Activated CD4-positive, alpha-beta T cell treated with anti-CD3 and anti-CD28 coated beads for 24 hours (primary cell): ENCODE measurements at regions not wholly inside any gene's neighbourhood (a gene's known extent, or its start where the extent isn't known, plus 50 kb on each side); places are given as distances from the start of the nearest gene placed in this dataset.

Source experiments
- DNase-seq, 2 donors: peaks; one replicate each; pipeline ENCODE4 v3.0.0-alpha.2; 2020; ENCODE audit warnings: low read depth in 2 of 2

DNA sequence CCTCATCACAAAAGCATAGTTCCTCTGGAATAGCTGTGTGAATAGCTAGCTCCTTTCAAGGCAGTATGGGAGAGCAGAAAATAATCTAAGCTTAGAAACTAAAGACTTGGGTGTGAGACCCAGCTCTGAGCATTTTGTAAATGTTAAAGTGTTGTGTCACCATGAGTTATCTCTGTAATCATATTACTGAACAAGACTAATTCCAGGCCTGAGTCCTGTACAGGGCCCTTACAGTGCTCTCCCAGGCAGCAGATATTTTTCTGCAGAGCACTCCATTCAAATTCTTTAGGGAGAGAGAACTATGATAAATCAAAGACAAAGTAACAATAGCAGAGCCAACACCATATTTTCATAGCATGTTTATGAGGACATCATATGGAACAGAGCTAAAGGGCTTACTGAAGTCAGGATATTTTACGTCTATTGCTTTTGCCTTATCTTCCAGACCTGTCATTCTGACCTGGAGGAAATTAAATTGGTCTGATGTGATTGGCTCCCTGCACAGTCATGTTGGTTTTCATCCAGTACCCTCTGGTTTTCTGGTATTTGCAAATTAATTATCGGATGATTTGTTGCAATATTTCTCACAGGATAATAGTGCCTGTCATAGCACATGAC is 172.6 kb upstream of the PPP2R3A start:
- no peak for DNase-seq

DNA sequence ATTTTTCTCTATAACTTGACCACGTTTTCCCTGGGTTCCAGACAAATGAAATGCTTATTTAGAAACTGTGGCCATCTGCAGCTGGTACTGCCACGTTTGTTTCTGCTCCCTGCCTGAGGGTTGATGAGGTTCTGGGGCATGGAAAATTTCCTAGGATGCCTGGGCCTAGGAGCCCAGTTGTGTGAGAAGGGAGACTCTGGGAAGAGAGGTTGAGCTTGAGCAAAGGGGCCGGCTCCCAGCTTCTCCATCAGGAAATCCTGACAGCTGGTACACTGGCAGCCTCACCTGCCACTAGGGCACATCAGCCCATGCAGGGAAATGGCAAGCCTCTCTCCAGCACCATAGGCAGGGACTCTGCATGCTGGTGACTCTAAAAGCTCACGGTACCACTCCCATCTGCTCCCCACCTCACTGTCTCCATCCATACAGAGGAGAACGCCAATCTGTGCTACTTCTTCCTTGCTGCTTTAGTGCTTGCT is 165.4 kb upstream of the PPP2R3A start:
- no peak for DNase-seq

DNA sequence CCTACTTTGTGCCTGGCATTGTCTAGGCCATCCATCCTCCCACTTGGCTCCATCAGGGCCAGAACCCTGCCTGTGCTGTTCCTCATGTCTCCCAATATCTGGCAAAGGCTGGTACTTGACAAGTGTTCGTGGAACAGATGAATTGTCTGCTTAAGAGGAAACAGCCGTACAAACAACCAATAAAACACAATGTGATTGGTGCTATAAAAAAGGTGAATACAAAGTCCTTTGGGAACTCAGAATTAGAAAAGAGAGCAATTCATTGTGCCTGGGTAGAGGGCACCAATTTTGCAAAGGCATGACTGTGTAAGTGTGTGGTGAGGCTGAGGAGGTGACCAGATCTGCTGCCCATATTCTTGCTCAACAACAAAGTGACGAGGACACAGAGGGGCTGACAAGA is 164.5 kb upstream of the PPP2R3A start:
- no peak for DNase-seq

DNA sequence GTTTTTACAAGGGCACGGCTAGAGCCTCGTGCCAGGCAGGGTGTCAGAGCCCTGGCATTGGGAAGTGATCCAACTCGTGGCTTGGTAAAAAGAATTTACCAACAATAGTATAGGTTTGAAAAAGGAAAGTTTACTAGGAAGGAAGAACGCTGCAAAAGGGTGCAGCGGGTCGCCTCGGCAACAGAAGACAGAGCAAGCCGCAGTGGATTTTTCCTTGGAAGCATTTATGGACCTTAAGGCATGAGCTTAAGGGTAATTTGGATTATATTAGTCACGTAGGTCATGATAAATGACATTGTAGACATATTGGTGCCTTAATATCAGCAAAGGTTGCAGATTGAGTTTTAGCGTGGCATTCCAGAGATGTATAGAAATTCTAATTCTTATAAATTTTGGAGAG is 163.4 kb upstream of the PPP2R3A start:
- no peak for DNase-seq

DNA sequence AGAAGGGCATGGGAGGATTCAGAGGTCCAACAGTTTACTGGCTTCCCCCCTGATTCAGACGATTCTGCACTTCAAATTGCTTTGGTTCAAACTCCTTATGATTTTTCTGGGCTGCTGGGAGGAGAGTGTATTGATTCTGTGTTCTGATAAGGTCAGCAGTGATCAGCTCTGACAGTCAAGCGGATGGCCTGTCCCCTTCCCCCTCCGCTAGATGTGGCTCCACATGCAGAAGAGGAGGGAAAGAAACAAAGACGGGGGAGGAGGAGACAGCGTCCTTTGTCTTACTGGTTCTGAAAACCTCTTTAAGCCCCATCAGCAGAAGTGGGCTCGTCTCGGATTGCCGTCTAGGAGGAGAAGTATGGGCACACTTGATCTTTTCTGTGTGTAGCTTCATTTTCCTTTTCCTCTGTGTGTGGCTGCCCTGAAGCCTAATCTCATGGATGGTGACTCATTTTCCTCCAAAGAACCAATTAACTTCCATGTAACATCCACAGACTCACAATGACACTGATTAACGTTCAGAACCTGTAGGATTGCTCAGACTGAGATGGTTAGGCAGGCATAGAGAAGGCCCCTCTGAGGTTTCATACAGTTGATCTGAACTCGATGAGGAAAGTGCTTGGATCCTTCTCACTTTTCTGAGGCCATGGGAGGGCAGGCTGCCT is 162.4 kb upstream of the PPP2R3A start:
- no peak for DNase-seq

DNA sequence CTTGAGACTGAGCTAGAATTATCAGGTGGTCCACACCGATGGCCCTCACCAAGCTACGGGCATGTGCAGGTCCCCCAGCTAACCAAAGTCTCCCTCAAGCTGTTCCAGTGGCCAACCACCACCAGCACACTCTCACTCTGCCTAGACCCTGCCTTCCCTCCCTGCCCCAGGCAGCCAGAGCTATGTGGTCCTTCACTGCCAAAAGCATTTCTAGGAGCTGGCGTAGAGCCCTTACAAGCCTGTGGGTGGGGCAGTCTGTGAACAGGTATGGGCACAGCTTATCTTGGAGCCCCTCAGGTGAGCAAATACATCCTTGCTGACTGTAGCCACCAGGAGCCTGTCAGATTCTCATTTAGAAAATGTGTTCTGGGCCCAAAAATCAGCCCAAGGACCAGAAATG is 159.8 kb upstream of the PPP2R3A start:
- DNase-seq = no peak

DNA sequence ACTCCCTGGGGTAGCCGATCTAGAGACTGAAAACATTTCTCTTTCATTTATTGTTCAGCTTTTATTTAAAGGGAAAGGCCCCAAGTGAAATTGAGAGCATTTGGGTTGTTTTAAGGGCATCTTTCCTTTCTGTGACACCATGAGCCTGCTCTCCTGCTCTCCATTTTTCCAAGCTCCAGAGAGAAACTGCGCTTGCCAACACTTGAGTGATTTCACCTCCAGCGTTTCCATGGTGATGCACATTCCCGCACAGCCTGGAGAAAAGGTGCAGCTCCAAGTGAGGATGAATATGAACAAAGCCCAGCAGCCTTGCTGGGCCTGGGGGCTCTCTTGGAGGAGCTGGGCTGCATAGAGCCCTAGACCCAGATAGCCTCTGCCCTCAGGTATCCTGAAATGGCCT is 159.2 kb upstream of the PPP2R3A start:
- no peak for DNase-seq

DNA sequence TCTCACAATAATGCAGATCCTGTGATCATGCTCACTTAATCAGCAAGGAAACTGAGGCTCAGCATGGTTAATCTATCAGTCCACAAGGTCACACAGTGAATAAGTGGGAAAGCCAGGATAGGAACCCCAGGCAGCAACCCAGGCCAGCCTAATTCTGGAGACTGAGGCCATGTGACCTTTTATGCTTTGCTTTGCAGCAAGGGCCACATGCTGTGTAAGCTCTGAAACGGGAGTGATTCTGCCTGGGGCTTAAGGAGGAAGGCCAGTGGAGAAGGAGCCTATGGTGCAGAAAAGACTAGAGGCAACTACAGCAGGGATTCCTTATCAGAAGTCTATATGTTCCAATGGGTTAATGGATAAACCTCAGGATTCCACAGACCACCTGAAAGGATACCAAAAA is 157.6 kb upstream of the PPP2R3A start:
- DNase-seq = no peak

DNA sequence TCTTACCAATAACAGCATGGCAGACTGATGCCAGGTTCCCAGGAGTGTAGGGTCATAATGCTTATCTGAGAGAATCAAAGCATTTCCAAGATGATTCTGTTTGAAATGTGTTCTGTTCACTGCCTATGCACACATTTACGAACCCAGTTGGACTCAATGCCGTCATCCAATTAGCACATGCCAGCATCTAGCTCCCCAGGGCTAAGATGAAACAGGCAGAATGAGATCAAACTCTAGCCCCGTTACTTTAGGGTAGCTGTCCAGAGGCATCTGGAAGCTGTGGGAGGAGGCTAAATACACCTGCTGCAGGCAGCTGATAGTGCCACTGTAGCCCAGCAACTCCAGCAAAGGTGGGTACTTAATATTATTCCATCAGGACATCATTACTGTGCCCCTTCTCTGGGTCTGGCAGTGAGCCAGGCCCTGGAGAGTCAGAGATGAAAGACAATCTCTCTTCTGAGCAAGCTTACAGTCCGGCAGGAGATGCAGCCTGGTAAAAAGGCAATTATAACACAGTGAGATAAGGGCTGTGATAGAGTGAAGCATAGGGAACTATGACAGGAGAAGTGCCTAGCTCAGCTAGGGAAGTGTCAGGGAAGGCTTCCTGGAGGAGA is 156.4 kb upstream of the PPP2R3A start:
- DNase-seq = no peak

DNA sequence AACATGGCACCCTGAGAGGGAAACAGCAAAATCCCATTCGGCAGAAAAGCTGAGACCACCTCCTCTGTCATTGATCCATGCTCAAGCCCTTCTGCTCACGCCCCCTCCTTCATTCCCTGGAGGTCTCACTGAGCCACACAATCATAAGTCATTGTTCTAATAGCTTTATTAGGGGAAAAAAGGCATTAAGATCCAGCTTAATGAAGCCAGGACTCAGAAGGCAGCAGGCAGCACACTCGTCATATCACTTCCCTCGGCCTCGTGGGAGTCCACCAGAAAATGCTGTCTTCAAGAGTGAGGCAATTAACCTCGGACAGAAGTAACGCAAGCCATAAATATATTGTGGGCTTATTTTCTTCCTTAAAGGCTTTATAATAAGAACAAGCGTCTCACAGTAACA is 153.9 kb upstream of the PPP2R3A start:
- no peak for DNase-seq

DNA sequence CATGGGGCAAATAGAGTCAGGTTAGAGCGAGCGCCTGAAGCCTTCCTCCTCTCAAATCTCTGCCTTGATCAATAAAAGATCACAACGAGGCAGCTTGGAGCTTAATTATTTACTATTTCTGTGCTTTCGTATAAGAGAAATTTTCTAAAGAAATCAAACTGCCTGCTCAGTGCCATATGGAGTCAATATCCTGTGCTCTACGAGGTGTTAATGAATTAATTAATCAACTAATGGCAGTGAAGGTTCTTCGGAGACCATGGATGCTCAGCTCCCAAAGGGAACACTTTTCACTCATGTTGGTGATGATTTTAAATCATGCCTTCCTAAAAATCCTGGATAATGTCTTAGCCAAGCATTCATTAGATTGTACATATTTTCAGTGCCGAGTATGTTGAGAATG is 153.5 kb upstream of the PPP2R3A start:
- no peak for DNase-seq

DNA sequence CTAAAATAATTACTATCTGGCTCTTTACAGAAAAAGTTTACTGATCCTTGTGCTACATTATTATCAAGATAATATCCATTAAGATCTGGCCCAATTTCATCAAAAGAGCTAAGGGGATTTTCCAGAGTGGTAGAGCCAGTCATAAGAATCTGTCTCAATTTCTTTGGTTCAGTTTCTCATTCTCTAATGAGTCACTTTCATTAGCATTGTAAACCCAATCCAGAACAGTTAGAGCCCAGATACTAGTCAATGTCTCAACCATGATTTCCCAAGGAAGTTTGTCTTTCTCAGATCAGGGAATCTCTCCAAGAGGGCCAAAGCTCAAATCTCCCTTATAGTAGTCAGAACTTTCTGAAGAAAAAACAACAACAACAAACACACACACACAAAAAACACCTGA is 131.1 kb upstream of the PPP2R3A start:
- DNase-seq = no peak

DNA sequence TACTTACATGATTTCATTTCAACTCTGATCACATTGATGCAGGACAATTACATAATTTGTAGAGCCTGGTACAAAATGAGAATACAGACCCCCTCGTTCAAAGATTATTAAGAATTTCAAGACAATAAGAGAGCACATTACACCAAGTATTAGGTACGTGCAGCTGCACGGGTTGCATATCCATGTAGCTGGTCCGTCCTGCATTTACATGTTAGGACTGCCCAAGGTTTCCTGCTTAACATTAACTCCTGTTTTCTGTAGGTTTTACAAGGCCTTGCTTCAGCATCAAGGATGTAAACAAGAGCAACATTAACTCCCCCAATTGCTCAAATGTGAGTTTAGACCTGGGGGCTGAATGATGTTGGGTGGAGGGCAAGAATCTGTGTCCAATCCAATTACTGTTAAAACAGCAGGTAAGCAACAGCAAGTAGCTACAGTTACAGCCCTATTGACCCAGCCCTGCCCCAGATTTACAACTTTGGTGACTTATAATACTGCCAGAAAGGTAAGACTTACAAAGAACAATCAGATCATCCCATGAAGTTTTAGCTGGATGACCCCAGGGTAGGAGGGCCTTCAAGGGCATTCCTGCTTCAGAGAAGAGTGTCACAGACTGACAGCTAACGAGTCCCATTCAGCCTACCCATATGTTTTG is 127.4 kb upstream of the PPP2R3A start:
- no peak for DNase-seq

DNA sequence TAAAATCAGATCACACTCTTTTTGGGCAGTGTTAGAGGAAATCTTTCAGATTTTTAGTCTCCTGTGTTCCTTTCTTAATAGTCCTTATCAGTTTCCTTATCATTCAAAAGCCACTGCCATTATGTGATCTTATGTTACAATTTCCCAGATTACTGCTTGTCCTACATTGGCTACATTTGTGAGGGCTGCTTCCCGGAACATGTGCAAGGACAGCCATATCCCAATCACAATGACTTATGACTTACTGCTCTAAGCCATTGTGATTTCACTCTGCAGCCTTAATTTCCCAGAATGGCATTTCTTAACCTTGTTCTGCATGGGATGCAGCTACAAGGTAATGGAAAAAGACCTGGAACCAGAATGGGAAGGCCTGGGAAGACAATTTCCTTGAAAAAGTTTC is 125.1 kb upstream of the PPP2R3A start:
- DNase-seq = no peak

DNA sequence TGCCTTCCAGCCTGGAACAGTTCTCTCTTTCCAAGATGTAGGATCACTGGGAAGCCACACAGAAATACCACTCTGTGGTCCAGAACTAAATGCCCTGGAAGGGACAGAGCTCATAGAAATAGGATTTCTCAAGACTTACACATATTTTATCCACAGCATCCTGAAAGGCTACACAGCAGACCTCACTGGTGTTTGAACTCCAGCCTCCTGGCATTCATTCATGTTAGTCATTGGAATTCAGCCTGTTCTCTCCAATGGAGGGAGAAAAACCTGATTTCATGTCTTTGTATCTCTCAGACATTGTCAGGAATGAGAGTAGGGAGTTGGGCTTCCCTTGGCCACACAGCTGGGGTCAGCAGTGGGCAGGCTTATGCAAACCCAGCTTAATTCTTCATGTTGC is 121.1 kb upstream of the PPP2R3A start:
- DNase-seq = no peak

DNA sequence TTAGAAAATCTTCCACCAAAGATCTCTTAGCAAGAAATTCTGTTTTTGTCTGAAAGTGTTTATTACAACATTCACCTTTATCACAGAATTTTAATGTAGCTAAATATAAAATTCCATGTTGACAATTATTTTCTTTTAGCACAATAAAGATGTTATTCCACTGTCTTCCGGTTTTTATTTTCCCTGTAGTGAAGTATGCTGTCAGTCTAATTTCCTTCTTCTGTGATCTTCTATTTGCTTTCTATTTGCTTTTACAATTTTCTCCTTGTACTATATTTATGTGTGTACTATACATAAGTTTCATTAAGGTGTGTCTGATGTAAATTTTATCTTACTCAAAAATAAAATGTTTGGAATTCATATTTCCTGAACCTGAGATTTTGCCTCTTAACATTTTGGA is 117.5 kb upstream of the PPP2R3A start:
- no peak for DNase-seq

DNA sequence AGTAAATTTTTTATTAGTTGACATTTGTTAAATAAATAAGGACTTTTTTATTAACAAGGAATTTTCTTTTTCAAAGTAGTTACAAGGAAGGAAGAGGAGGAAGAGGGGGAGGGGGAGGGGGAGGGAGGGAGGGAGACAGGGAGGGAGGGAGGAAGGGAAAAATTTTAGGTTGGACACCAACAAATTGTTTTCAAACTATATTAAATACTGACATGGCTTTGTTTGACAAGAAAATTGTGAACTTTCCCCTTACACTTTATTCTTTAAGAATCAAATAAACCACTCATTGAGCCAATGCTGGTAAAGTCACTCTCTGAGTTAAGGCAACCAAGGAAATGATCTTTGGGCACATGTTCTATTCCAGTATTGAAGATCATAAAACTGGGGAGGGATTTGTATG is 115.7 kb upstream of the PPP2R3A start:
- no peak for DNase-seq

DNA sequence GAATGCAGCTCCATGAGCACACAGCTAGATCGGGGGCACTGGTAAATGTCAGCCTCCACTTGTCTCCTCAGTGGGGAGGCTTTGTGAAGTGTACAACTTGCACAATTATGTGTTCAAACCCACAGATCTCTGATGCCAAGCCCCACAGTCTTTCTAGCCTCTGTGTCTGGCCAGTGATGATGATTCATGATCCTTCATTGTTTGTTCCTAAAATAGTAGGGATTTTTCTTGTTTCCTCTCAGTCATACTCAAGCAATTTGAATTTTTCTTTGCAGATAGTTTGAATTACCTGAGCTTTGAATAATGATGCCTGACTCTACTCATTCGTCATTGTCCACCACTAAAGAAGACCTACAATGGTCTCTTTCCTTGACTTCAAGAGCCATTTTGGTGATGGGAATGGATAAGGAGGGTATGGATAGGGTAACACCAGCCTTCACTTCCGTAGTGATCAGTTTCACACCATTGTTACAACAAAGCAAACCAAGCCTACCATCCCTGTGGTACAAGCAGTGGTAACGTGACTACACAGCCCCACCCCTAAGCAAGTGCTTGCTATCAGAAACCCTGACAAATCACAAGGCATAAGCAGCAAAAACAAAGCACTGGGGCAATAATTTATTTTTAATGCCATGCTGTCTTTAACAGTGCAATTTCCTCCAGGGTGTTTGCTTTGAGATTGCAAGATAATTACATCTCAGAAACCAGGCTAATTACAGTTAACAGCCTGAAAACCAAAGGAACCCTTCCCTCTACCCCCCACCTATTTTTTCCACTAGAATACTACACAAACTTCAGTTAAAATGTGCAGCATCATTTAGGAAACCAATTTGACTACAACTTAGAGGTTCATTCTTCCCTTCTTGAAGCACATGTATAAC is 114.1 kb upstream of the PPP2R3A start:
- DNase-seq = no peak

DNA sequence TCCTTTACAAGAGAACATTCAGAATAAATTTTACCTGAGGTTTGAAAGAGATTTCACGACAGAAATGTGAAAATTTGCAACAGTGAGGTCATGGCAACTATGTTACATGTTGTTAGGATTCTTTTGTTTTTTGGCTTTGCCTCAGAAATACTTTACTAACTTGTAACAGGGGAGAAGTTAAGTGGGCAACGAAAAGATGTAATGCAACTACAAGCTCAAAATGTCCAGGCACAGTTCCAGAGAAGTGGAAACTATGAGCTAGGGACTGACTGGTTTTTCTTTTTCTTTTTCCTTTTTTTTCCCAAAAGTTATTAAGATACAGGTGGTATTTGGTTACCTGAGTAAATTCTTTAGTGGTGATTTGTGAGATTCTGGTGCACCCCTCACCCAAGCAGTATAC is 111.5 kb upstream of the PPP2R3A start:
- no peak for DNase-seq

DNA sequence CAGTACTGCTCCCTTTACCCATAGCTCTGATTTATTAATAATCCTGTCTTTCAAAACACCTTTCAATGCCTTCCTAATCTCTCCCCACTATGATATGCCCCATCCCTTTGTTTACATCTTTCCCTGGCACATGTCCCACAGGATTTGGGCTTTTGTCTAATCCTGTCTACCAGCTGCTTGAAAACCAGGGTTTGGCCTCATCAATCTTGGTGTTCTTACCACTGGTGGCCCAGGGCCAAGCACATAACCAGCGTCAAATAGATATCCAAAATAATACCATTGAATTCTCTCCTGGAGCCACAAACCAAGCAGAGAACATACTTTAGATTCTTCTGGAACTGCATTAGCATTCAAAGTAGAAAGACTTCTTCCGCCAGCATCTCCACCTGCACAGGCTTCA is 104.8 kb upstream of the PPP2R3A start:
- DNase-seq = no peak

DNA sequence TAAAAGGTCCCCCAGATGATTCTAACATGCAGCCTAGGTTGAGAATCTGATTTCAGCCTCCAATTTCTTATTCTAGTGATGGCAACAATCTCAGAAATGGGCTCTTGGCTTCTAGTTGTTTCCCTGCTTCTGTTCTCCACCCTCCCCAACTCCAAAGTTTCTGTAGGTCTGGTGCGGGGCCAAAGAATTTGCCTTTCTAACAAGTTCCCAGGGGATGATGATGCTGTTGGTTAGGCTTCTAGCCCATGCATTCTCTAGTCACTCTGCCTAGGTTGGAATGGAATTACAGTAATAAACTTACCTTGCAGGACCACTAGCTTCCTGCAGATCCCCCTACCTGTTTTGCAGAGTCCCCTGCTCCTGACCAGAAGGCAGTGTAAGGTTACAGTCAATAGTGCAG is 103.2 kb upstream of the PPP2R3A start:
- no peak for DNase-seq

DNA sequence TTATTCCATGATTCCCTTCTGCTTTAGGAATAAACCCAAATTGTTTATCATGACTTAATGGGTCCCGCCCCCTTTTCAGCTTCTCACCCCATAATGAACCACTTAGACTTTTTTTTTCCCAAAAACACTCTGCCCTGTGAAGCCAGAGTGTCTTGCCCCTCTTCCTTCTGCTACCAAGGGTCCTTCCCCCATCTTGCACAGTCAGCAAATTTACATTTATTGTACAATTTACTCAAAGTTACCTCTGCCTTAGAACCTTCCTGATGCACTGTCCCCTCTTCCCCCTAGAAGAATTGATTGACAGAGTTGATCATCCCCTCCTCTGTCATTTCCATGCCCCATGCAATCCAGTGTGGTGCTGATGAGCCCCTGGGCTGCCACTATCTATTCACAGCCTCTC is 101.5 kb upstream of the PPP2R3A start:
- no peak for DNase-seq
